DMS114 treated with DMSO at 0.1 percent for 48 hours (cell line): ENCODE measurements at regions not wholly inside any gene's neighbourhood (a gene's known extent, or its start where the extent isn't known, plus 50 kb on each side); places are given as distances from the start of the nearest gene placed in this dataset.
"Not testable (repeated sequence)": the region's sequence is repeated elsewhere in the genome, so short reads cannot be mapped to it uniquely, and the experiment has no call there.

Experiments
- DNase-seq: peaks from one replicate; lab custom pipeline; 2025; ENCODE audit not compliant: unreplicated experiment; lab: John Stamatoyannopoulos, UW

DNA sequence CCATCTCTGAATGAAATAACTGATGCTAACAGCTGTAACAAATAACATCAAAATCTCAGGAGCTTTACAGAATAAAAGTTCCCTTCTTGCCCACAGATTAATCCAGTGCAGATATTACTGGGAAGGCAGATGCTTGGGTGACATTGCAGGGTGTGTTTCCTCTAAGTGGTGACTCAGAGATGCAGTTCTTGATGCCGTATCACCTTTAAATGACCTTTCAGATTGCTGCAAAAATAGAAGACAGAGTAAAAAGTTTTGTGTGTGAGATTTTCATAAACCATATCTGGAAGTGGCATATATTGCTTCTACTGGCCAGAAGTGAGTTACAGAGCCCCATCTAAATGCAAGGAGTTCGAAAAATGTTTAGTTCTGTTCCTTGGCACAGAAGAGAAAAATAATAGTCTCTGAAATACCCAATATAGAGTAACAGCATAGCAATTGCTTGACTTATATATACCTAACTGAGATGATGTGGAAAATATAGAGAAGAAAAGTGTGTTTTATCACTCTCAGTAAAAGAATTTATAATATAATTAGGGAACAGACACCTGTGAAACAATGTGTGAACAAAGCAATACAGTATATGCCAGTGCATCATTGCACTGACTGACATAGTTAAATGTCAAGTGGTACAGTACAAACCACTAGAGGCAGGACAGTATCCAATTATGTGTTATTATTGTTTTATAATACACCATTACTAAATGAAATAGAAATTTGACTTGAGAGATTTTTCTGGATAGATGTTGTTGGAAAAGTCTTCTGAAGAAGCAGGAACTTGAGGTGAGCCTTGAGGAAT, 430.7 kb upstream of the CBLB start:
- DNase-seq: no peak

DNA sequence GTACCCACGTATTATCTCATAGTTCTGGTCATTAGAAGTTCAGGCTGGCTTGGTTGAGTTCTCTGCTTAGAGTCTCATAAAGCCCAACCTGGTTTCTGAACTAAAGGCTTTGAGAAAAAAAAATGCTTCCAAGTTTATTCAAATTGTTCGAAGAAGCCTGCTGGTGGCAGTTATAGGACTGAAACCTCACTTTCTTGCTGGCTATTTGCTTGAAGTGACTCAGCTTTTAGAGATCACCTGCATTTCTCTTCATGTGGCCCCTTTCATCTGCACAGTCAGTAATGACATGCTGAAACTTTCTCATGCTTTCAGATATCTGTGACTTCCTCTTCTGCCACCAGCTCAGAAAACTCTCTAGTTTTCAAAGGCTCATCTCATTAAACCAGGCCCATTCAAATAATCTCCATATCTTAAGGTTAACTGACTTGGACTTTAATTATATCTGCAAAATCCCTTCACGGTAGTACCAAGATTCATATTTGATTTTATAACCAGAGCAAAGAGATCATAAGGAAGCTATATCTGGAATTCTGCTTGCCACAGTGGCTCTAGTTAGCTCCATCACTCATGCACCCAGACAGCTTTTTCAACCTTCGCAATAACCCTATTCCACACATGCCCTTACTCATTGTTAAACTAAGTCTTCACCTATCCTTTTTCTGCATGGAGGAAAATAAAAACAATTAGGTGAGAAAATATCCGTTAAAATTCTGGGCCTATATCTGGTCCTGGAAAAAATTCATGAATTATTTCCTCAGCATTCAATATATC, 433.8 kb upstream of the CBLB start:
- DNase-seq: no peak

DNA sequence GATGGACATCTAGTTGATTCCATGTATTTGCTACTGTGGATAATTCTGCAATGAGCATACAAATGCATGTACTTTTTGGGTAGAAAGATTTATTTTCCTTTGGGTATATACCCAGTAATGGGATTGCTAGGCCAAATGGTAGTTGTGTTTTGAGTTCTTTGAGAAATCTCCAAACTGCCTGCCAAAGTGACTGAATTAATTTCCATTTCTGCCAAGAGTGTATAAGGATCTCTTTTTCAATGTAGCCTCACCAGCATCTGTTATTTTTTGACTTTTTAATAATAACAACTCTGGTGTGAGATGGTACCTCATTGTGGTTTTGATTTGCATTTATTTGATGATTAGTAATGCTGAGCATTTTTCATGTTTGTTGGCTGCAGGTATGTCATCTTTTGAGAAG, 435.0 kb upstream of the CBLB start:
- DNase-seq: no peak

DNA sequence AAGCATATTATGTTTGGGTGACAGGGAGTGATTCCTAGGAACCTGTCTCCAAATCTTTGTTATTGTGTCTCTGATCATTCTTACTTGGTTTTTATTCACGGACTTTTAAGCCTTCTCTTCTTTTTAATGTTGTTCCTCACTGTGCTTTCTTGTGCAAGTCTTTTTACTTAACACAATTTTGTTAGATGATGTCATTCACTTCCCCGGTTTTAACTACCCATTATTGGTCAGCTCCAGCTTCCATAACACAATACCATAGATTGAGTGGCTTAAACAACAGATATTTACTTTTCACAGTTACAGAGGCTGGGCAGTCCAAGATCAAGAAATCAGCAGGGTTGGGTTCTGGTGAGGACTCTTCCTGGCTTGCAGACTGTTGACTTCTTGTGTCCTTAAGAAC, 436.3 kb upstream of the CBLB start:
- no peak for DNase-seq

DNA sequence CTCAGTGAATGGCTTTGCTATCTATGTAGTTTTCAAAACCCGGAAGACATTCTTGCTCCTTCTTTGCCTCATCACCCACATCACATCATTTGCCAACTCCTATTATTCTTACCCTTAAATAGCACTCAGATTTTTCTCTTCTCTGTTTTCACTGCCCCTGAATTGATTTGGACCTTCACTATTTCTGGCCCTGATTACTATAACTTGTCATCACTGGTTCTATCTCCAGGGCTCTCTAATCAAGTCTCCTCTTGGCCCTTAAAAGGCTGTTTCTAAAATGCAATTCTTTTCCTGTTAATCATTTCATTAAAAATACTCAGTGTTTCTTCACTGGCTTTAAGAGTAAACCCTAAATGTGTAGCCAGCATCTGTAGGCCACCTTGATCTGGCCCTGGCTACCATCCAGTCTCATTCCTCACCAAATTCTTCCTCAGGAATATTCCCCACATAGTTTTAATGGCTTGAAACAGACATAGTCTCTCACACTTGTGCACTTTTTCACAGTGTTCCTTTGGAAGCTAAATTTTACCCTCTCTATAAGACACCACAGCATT, 437.1 kb upstream of the CBLB start:
- no peak for DNase-seq

DNA sequence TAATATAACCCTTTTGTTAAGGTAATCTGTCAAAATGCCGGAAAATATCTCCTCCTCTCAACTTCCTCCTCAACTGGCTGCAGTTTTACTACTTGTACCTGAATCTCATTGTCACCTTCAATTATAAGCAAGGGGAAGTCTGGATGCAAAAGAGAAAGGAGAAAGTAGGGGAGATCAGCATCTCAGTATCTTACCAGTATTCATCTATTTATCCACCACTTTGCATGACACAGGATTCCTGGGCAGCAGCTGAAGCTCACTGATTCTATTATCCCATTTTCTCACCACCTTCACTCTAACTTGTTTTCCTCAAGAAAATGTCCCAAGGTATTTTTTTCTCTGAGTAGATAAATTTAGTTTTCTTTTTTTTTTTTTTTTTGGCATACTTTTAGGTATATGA, 440.5 kb upstream of the CBLB start:
- no peak for DNase-seq

DNA sequence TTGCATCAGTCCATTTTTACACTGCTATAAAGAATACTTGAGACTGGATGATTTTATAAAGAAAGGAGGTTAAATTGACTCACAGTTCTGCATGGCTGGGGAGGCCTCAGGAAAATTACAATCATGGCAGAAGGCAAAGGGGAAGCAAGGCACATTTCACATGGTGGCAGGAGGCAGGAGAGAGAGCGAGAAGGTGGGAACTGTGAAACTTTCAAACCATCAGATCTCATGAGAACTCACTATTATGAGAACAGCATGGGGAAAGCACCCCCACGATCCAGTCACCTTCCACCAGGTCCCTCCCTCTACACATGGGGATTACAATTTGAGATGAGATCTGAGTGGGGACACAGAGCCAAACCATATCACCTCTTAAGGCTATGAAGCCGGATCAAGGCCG, 441.0 kb upstream of the CBLB start:
- DNase-seq: not testable (repeated sequence)

DNA sequence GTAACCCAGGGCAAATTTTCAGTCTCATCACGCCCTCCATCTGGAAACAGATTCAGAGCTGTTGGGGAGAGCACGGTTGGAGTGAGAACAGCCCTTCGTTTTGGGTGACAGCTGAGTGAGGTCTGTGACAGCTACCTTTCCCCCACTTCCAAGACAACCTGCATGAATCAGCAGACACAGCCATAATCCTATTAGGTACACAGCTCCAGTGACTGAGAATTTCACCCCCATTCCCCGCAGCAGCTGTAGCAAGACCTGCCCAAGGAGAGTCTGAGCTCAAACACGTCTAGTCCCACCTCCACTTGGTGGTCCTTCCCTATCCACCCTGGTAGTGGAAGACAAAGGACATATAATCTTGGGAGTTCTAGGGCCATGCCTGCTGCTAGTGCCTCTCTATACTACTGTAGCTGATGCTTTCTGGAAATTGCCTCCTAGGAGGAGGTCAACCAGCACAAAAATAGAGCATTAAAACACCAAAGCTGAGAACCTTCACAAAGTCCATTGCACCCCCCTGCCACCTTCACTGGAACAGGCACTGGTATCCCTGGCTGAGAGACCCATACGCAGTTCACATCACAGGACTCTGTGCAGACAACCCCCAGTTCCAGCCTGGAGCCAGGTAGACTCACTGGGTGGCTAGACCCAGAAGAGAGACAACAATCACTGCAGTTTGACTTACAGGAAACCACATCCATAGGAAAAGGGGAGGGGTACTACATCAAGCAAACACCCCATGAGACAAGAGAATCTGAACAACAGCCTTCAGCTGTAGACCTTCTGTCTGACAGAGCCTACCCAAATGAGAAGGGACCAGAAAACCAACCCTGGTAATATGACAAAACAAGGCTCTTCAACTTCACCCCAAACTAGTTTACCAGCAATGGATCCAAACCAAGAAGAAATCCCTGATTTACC, 448.6 kb upstream of the CBLB start:
- no peak for DNase-seq

DNA sequence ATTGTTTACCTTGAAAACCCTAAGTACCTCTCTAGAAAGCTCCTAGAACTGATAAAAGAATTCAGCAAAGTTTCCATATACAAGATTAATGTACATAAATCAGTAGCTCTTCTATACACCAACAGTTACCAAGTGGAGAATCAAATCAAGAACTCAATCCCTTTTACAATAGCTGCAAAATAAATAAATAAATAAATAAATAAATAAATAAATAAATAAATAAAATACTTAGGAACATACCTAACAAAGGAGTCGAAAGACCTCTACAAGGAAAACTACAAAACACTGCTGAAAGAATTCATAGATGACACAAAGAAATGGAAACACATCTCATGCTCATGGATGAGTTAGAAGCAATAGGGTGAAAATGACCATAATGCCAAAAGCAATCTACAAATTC, 452.6 kb upstream of the CBLB start:
- not testable (repeated sequence) for DNase-seq

DNA sequence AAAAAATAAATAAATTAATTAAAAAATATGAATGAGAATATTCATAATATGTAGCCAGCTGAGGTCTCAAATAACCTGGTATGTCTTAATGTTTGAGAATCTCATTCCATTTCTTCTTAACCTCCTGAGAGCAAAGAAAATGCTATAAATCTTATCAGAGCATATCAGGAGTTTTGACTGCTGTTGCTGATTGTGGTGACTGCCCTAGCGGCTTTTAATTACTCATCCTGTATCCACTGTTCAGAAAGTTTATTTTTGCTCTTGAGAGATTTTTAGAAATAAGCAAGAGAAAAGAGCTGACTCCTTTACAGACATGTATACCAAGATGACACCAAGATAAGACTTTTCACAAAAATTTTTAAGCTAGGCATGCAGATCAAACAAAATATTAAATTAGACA, 454.8 kb upstream of the CBLB start:
- no peak for DNase-seq

DNA sequence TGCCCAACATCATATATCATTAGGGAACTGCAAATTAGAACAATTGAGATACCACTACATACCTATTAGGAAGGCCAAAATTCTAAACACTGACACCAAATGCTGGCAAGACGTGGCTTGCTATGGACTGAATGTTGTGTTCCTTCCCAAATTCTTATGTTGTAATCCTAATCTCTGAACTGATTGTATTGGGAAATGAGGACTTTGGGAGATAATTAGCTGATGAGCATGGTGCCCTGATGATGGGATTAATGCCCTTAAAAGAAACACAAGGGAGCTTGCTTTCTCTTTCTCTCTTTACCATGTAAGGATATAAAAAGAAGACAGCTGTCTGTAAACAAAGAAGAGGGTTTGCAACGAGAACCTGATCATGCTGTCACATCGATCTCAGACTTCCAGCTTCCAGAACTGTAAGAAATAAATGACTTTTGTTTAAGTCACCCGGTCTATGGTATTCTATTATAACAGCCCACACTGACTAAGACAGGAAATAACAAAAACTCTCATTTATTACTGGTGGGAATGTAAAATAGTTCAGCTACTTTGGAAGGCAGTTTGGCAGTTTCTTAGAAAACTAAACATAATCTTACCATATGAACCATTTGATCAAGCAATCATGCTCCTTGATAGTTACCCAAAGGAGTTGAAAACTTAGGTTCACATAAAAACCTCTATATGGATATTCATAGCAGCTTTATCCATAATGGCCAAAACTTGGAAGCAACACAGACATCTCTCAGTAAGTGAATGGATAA, 458.3 kb upstream of the CBLB start:
- DNase-seq: no peak

DNA sequence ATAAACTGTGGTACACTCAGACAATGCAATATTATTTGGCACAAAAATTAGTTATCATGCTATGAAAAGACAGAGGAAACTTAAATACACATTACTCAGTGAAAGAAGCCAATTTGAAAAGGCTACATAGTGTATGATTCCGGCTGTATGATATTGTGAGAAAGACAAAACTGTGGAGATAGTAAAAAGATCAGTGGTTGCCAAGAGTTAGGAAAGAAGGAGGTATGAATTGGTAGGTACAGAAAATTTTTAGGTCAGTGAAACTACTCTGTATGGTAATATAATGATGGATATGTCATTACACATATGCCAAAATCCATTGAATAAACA, 458.8 kb upstream of the CBLB start:
- DNase-seq: no peak

DNA sequence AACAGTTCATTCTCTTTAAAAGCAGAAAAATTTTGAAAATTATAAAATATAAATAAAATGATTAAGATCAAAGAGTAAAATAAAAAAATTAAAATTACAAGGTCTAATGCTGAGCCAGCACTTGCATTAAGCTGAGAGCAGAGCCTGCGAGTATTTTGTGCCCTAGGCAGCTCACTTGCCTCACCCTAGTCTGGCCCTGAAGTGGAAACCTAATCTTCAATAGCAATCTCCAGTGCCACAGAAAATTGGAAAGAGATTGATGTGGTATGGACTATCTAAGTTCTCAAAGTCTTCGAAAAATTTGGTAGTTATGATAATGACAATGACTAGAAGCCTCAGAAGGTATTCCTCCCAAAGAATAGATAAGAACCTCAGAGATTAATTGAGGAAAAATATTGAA, 459.4 kb upstream of the CBLB start:
- no peak for DNase-seq

DNA sequence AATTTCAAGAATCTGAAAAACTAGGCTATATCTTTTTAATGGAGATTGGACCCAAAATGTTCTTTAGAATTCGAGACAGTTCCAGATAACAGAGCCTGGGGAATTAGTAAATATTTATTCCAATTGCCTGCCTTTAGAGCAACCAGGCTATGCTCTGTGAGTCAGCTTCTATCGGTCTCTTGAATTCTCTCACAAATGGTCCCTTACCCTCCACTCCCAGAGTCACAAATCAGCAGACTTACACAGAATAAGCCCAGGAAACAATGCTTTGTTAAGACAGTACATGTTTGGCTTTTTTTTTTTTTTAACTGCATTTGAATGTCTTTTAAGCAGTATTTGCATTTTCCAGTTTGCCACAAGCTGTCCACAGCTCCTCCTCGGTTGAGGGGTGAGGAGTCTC, 460.7 kb upstream of the CBLB start:
- no peak for DNase-seq

DNA sequence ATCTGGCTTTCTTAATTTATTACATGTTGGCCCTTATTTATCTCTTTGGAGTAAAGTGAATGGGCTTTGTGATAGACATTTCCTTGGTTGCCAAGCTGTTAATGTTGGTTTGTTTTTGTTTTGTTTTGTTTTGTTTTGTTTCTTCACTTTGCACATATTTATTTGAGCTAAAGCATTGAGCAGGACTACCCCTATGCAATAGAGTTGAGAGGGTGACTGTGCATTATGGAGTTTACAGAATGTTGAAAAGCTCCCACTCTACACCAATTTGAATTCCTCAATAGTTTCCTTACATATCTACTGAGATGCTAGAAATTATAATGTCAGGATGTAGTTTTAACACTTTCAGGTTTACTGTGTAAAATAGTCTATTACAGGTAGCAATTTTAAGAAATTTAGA, 462.8 kb upstream of the CBLB start:
- DNase-seq: no peak

DNA sequence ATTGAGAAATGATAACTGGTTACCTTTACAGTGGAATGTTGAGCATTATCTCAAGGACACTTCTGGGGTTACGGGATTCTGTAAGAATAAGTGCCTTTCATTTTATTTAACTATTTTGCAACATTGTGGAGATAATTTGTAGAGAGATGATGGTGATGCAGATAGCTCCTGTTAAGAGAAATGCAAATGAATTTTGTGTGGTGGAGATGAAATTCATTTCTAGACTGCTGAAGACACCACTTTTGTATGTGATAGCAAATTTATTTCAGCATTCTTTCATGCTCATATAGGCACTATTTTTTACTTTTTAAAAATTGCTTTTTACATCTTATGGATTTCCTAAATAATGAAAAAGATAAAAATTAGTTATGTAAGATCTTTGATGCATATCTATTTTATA, 463.3 kb upstream of the CBLB start:
- DNase-seq: no peak

DNA sequence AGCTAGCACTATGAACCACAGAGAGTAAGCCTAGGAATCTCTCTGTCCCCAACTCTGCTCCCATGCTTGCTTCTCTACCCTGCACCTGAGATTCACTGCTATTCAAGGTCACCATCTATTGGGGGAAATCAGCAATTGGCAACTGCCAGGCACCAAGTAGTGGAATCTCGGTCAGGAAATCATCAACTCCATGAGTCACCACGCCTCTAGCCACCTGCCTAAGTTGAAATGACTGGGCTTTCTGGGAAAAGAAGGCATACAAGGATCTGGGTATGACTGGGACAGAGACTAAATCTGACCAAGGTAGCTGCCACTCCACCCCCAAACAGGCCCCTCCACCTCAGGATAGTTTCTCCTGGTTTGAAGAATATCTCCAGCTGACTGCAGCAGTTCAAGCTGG, 464.1 kb upstream of the CBLB start:
- DNase-seq: no peak

DNA sequence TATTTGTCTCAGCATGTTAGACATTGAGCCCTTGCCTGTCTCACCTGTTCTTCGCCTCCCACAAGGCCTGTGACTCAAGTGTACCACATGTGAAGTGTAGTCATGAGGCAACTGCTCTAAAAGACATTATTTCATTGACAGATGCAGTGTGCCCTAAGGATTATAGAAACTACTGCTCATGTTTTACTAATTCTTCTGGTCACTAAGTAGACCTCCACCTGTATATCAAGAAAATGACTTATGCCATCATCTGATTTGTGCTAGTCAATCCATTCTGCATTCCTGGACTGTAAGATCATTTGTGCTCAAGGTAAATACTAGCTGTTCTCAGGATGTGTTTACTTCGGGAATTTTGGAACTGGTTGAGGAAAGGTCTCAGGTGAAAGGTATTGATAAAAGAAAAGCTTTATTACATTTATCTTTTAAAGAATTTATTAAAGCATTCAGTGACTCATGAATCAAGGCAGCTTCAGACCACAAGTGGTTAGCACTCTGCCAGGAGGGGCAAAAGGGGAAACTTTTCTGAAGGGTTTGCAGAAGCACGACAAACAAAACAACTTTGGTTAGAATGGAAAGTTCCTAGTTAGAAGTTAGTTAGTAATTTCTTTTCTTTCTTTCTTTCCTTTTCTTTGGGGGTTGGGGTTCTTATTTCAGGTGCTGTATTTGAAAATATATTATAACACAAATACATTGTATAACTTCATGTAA, 465.3 kb upstream of the CBLB start:
- no peak for DNase-seq

DNA sequence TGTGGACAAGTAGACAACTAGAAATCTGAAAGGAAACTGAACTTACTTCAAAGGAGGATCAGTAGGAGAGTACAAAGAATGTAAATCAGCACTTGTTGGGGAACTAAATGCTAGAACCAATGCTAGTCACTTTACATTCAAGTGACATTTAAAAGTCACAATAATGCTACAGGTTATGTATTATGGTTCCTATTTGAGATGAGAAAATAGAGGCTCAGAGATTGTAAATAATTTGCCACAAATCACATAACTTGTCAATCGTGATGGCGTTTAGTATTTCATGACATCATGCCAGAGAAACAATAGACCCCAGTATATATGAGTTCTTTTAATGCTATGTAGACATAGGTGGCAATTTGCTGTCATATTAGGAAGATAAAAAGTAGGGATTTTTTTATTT, 467.8 kb upstream of the CBLB start:
- no peak for DNase-seq

DNA sequence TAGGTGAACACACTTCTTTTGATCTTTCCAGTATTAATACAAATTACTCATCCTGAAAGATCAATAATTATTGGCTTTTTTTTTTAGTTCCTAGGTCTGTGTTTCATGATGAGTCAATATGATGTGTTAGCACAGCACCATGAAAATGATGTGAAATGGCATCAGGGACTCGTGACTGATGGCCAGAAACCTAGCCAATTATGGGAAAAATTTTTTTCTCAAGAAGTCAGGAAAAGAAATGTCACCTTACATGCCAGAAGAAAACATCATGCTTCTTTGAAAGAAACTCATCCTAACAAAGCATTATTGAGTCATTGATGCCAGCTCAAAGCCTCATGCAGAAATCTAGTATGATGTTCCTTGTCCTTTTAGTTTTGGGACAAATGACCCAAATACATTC, 468.3 kb upstream of the CBLB start:
- DNase-seq: no peak
